ENCODE measurements at regions not wholly inside any gene's neighbourhood (a gene's known extent, or its start where the extent isn't known, plus 50 kb on each side); places are given as distances from the start of the nearest gene placed in this dataset.

GRCh38 chrX:104513162-104513561 is 52.8 kb upstream of the IL1RAPL2 start:
- H3K4me3 ChIP-seq (ENCODE audit: low read depth, low read length), result no peak overlapping the region
- TF ChIP-seq CTCF (IDR thresholded peaks at IDR 0.05; ENCODE audit: low read depth, low read length), result no peak

- no peak overlapping the region for H3K4me3 ChIP-seq (ENCODE audit: low read depth, low read length)
- no peak for TF ChIP-seq CTCF (IDR thresholded peaks at IDR 0.05; ENCODE audit: low read depth, low read length)
Observed at GRCh38 chrX:104510801-104511200, 55.2 kb upstream of the IL1RAPL2 start.

GRCh38 chrX:104502460-104502859 is 63.5 kb upstream of the IL1RAPL2 start:
- TF ChIP-seq CTCF (IDR thresholded peaks at IDR 0.05; ENCODE audit: low read depth, low read length), result no peak
- H3K4me3 ChIP-seq (ENCODE audit: low read depth, low read length), result no peak overlapping the region

- no peak overlapping the region for H3K4me3 ChIP-seq (ENCODE audit: low read depth, low read length)
- TF ChIP-seq CTCF (IDR thresholded peaks at IDR 0.05; ENCODE audit: low read depth, low read length), result no peak
Observed at GRCh38 chrX:104488811-104489210, 77.2 kb upstream of the IL1RAPL2 start.

- no peak overlapping the region for H3K4me3 ChIP-seq (ENCODE audit: low read depth, low read length)
- no peak for TF ChIP-seq CTCF (IDR thresholded peaks at IDR 0.05; ENCODE audit: low read depth, low read length)
Observed at GRCh38 chrX:104486691-104487090, 79.3 kb upstream of the IL1RAPL2 start.

- TF ChIP-seq CTCF (IDR thresholded peaks at IDR 0.05; ENCODE audit: low read depth, low read length), result no peak
- no peak overlapping the region for H3K4me3 ChIP-seq (ENCODE audit: low read depth, low read length)
Observed at GRCh38 chrX:104482757-104483156, 83.2 kb upstream of the IL1RAPL2 start.

- no peak overlapping the region for H3K4me3 ChIP-seq (ENCODE audit: low read depth, low read length)
Observed at GRCh38 chrX:104469771-104470170, 96.2 kb upstream of the IL1RAPL2 start.

More at GRCh38 chrX:104469771-104470170, 96.2 kb upstream of the IL1RAPL2 start:
- no peak for TF ChIP-seq CTCF (IDR thresholded peaks at IDR 0.05; ENCODE audit: low read depth, low read length)

Measured in WI38 (cell line).